Epidermal melanocyte (primary cell): ENCODE measurements at regions not wholly inside any gene's neighbourhood (a gene's known extent, or its start where the extent isn't known, plus 50 kb on each side); places are given as distances from the start of the nearest gene placed in this dataset.
A peak's percentile ranks its signal among the peaks of the same experiment; 100 is the strongest.
"Not testable (repeated sequence)": the region's sequence is repeated elsewhere in the genome, so short reads cannot be mapped to it uniquely, and the experiment has no call there.

Experiments used
- DNase-seq: peaks from one replicate; pipeline ENCODE4 v3.0.0; 2011; ENCODE audit warnings: low spot score; ENCODE audit not compliant: insufficient read length

GRCh38 chr6:66186756-66187155, 479.7 kb upstream of the EYS start:
- no peak for DNase-seq

GRCh38 chr6:66184091-66184490, 477.1 kb upstream of the EYS start:
- no peak for DNase-seq

- DNase-seq = no peak
These were observed 472.3 kb upstream of the EYS start for GRCh38 chr6:66179361-66179760.

- DNase-seq = no peak
These were observed 466.6 kb upstream of the EYS start for GRCh38 chr6:66173587-66173986.

GRCh38 chr6:66166713-66167112, 459.7 kb upstream of the EYS start:
- DNase-seq = not testable (repeated sequence)

GRCh38 chr6:66161546-66162108, 454.6 kb upstream of the EYS start:
- DNase-seq = no peak

GRCh38 chr6:66159937-66160336, 452.9 kb upstream of the EYS start:
- DNase-seq = no peak

GRCh38 chr6:66153247-66153646, 446.2 kb upstream of the EYS start:
- DNase-seq = no peak

GRCh38 chr6:66149132-66149531, 442.1 kb upstream of the EYS start:
- no peak for DNase-seq

GRCh38 chr6:66145867-66146266, 438.8 kb upstream of the EYS start:
- no peak for DNase-seq

- peak; percentile 22 for DNase-seq
These were observed 427.0 kb upstream of the EYS start for GRCh38 chr6:66134021-66134420.

- DNase-seq = no peak
These were observed 421.6 kb upstream of the EYS start for GRCh38 chr6:66128656-66129055.

- no peak for DNase-seq
These were observed 421.2 kb upstream of the EYS start for GRCh38 chr6:66128243-66128642.

GRCh38 chr6:66127061-66127460, 420.0 kb upstream of the EYS start:
- DNase-seq = no peak

- no peak for DNase-seq
These were observed 419.3 kb upstream of the EYS start for GRCh38 chr6:66126358-66126757.

- DNase-seq = no peak
These were observed 396.9 kb upstream of the EYS start for GRCh38 chr6:66103954-66104353.

GRCh38 chr6:66103354-66103753, 396.3 kb upstream of the EYS start:
- no peak for DNase-seq

- no peak for DNase-seq
These were observed 389.7 kb upstream of the EYS start for GRCh38 chr6:66096679-66097078.

- DNase-seq = no peak
These were observed 387.6 kb upstream of the EYS start for GRCh38 chr6:66094615-66095014.

GRCh38 chr6:66092306-66092705, 385.3 kb upstream of the EYS start:
- DNase-seq = not testable (repeated sequence)

GRCh38 chr6:66086532-66086931, 379.5 kb upstream of the EYS start:
- DNase-seq = no peak

GRCh38 chr6:66082914-66083313, 375.9 kb upstream of the EYS start:
- DNase-seq = no peak

- DNase-seq = no peak
These were observed 361.9 kb upstream of the EYS start for GRCh38 chr6:66068907-66069306.

- DNase-seq = no peak
These were observed 361.0 kb upstream of the EYS start for GRCh38 chr6:66068033-66068432.
